Stomach (tissue), 8 donors: ENCODE measurements at regions not wholly inside any gene's neighbourhood (a gene's known extent, or its start where the extent isn't known, plus 50 kb on each side); places are given as distances from the start of the nearest gene placed in this dataset.
"Not testable (repeated sequence)": the region's sequence is repeated elsewhere in the genome, so short reads cannot be mapped to it uniquely, and the experiment has no call there.

Source experiments
- DNase-seq, 2 donors: peaks; one replicate each; pipeline versions ENCODE4 v3.0.0 to v3.0.0-alpha.2; 2013 to 2019
- H3K27ac ChIP-seq, 5 donors: fragments of 200-600 bp in 4 of 5; sonication (generic) in 4 of 5; one replicate each; pipeline ENCODE4 v1.5.1; 2013 to 2019; ENCODE audit warnings: mild to moderate bottlenecking in 1 of 5, moderate library complexity in 1 of 5
- H3K27me3 ChIP-seq, 3 donors: fragments of 200-600 bp; sonication (generic); one replicate each; pipeline ENCODE4 v1.5.1; 2017 to 2019; ENCODE audit warnings: mixed run types in 1 of 3
- H3K36me3 ChIP-seq, 4 donors: fragments of 200-600 bp; sonication (generic); 1 replicate in 3 of 4; 2 replicates in 1 of 4; pipeline ENCODE4 v1.5.1; 2016 to 2019
- H3K4me1 ChIP-seq, 4 donors: fragments of 200-600 bp; sonication (generic); one replicate each; pipeline ENCODE4 v1.5.1; 2016 to 2019
- H3K4me3 ChIP-seq, 4 donors: fragments of 200-600 bp; sonication (generic) in 3 of 4; one replicate each; pipeline ENCODE4 v1.5.1; 2016 to 2019; ENCODE audit warnings: mild to moderate bottlenecking in 1 of 4
- H3K9me3 ChIP-seq, 4 donors: fragments of 200-600 bp; sonication (generic); one replicate each; pipeline ENCODE4 v1.5.1; 2016 to 2019
- CTCF ChIP-seq, 7 experiments: fragments of 450-650 bp in 4 of 7; fragments of 200-600 bp in 3 of 7; sonication (generic) in 3 of 7; IDR thresholded peaks; one replicate each; pipeline ENCODE4 v1.5.1; 2016 to 2019; ENCODE audit warnings: antibody characterized with exemption in 7 of 7, control low read depth in 2 of 7, mild to moderate bottlenecking in 1 of 7
- EP300 ChIP-seq: sonication (generic); formaldehyde crosslinking; IDR thresholded peaks from one replicate; pipeline ENCODE4 v1.6.1; 2017; ENCODE audit warnings: antibody characterized with exemption
- POLR2A ChIP-seq, 4 donors: fragments of 450-650 bp; IDR thresholded peaks; one replicate each; pipeline ENCODE4 v1.6.1; 2016; ENCODE audit warnings: antibody characterized with exemption in 4 of 4, control low read depth in 2 of 4, mild to moderate bottlenecking in 1 of 4, moderate library complexity in 1 of 4
- POLR2AphosphoS5 ChIP-seq, 3 donors: sonication (generic); formaldehyde crosslinking; IDR thresholded peaks; one replicate each; pipeline ENCODE4 v1.6.1; 2016; ENCODE audit warnings: antibody characterized with exemption in 3 of 3
- WGBS, 5 donors: extraction: QIAGEN DNeasy Blood & Tissue Kit in 3 of 5; methylation state at CpG; one replicate each; pipeline versions ENCODE4 v1.1.5 to v1.1.7; 2013 to 2018; 5-methylcytosine and 5-hydroxymethylcytosine counted together
- intact Hi-C: fragments of 100-400 bp; cut with DNase I; formaldehyde crosslinking; loops from one replicate; pipeline ENCODE4 v1.15.1; 2023; ENCODE audit warnings: low total_unique reads
- donor health status: healthy with polysubstance abuse.
- donor health status: Bipolar disorder and iron deficiency.
- donor health status: healthy.

GRCh38 chr5:29197631-29198454 lies 1995.6 kb upstream of the CDH6 start:
- intact Hi-C loops: no loop called here
- WGBS, 5 donors: 57 to 75% (median 62%) methylated on average over 2 of the region's 2 CpGs
- TF ChIP-seq POLR2AphosphoS5 (IDR thresholded peaks at IDR 0.05) (no peak), CTCF (IDR thresholded peaks at IDR 0.05) (no peak), POLR2A (IDR thresholded peaks at IDR 0.05) (no peak), EP300 (no peak)

GRCh38 chr5:29193972-29194371 lies 1999.5 kb upstream of the CDH6 start:
- TF ChIP-seq POLR2A (IDR thresholded peaks at IDR 0.05) (no peak), POLR2AphosphoS5 (IDR thresholded peaks at IDR 0.05) (no peak), EP300 (no peak), CTCF (IDR thresholded peaks at IDR 0.05) (no peak)
- H3K4me1 ChIP-seq: no peaks in the 10 kb centered on the region
- intact Hi-C loops: no loop called here
- H3K36me3 ChIP-seq: no peaks in the 10 kb centered on the region
- no peaks in the 10 kb centered on the region for H3K9me3 ChIP-seq
- H3K27me3 ChIP-seq: no peaks in the 10 kb centered on the region
- no peak overlapping the region for H3K27ac ChIP-seq
- no peak for DNase-seq
- H3K4me3 ChIP-seq: no peak overlapping the region
- 36 to 80% (median 65%) methylated on average over 1 of the region's 1 CpG for WGBS, 5 donors

More at GRCh38 chr5:29197631-29198454, 1995.6 kb upstream of the CDH6 start:
- no peaks in the 10 kb centered on the region for H3K9me3 ChIP-seq
- DNase-seq: no peak
- no peak overlapping the region for H3K4me3 ChIP-seq
- no peaks in the 10 kb centered on the region for H3K36me3 ChIP-seq
- no peaks in the 10 kb centered on the region for H3K4me1 ChIP-seq
- H3K27me3 ChIP-seq: no peaks in the 10 kb centered on the region
- H3K27ac ChIP-seq: no peak overlapping the region

- H3K27me3 ChIP-seq, intact Hi-C loops, DNase-seq, H3K9me3 ChIP-seq, H3K36me3 ChIP-seq, H3K4me1 ChIP-seq, H3K4me3 ChIP-seq, H3K27ac ChIP-seq: not testable (repeated sequence)
- 63 to 74% (median 70%) methylated on average over 17 to 23 of the region's 28 CpGs for WGBS, 5 donors
Measured at GRCh38 chr5:29191269-29192048, 2002.0 kb upstream of the CDH6 start.

GRCh38 chr5:29190398-29190797 lies 2003.1 kb upstream of the CDH6 start:
- DNase-seq, intact Hi-C loops, H3K4me3 ChIP-seq, H3K27ac ChIP-seq, H3K9me3 ChIP-seq, H3K27me3 ChIP-seq, H3K36me3 ChIP-seq, H3K4me1 ChIP-seq: not testable (repeated sequence)
- WGBS, 5 donors: 72 to 82% (median 75%) methylated on average over 1 of the region's 1 CpG

GRCh38 chr5:29186380-29186779 lies 2007.1 kb upstream of the CDH6 start:
- H3K36me3 ChIP-seq, H3K4me1 ChIP-seq, H3K27ac ChIP-seq, H3K9me3 ChIP-seq, H3K4me3 ChIP-seq, intact Hi-C loops, DNase-seq, H3K27me3 ChIP-seq: not testable (repeated sequence)
- 47 to 96% (median 94%) methylated on average over 1 to 5 of the region's 5 CpGs for WGBS, 5 donors

GRCh38 chr5:29185558-29185957 lies 2007.9 kb upstream of the CDH6 start:
- no peak overlapping the region for H3K27ac ChIP-seq
- no peaks in the 10 kb centered on the region for H3K4me1 ChIP-seq
- 39 to 55% (median 53%) methylated on average over 1 of the region's 1 CpG for WGBS, 5 donors
- DNase-seq: no peak
- H3K36me3 ChIP-seq: no peaks in the 10 kb centered on the region
- peaks cover 0 to 4% (median 0%) of the 10 kb centered on the region in 4 donors for H3K9me3 ChIP-seq
- no peak overlapping the region for H3K4me3 ChIP-seq
- intact Hi-C loops: no loop called here
- TF ChIP-seq POLR2A (IDR thresholded peaks at IDR 0.05): no peak
- no peak for TF ChIP-seq POLR2AphosphoS5 (IDR thresholded peaks at IDR 0.05)
- TF ChIP-seq EP300: no peak
- TF ChIP-seq CTCF (IDR thresholded peaks at IDR 0.05): no peak
- H3K27me3 ChIP-seq: no peaks in the 10 kb centered on the region
